GM19395 (cell line): ENCODE measurements at regions not wholly inside any gene's neighbourhood (a gene's known extent, or its start where the extent isn't known, plus 50 kb on each side); places are given as distances from the start of the nearest gene placed in this dataset.
A peak's percentile ranks its signal among the peaks of the same experiment; 100 is the strongest.
"Not testable (repeated sequence)": the region's sequence is repeated elsewhere in the genome, so short reads cannot be mapped to it uniquely, and the experiment has no call there.

ENCODE experiments used
- ATAC-seq: cut with Tn5 transposase; IDR thresholded peaks from one replicate; pipeline ENCODE4 v1.9.1; 2021; ENCODE audit warnings: mild to moderate bottlenecking, moderate library complexity; ENCODE audit not compliant: unreplicated experiment

GRCh38 chr4:100042235-100042634 is 92.2 kb upstream of the H2AZ1 start:
- ATAC-seq: no peak

DNA sequence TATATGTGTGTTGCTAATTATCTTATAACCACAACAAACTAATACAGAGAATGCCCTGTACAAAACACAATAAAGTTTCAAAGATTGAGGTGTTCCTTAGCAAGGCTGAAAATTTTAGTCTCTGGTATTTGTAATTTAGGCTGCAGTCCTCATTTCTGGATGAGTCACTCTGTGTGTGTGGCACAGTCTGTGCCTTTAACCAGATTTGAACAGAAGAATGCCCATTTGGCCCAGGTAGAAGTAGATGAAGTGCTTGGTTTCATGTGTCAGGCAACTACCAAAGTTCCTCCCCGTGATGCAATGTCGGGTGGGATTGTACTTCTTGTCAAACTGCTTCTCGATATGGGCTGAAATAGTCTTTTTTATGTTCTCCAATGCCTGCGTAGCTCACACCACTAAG is 91.6 kb upstream of the H2AZ1 start:
- no peak for ATAC-seq

GRCh38 chr4:100034023-100034664 is 84.1 kb upstream of the H2AZ1 start:
- ATAC-seq: no peak

- no peak for ATAC-seq
These were observed 76.0 kb upstream of the H2AZ1 start for GRCh38 chr4:100026066-100026465.

- no peak for ATAC-seq
These were observed 73.7 kb upstream of the H2AZ1 start for GRCh38 chr4:100023800-100024199.

GRCh38 chr4:100022792-100023222 is 72.7 kb upstream of the H2AZ1 start:
- ATAC-seq: no peak

DNA sequence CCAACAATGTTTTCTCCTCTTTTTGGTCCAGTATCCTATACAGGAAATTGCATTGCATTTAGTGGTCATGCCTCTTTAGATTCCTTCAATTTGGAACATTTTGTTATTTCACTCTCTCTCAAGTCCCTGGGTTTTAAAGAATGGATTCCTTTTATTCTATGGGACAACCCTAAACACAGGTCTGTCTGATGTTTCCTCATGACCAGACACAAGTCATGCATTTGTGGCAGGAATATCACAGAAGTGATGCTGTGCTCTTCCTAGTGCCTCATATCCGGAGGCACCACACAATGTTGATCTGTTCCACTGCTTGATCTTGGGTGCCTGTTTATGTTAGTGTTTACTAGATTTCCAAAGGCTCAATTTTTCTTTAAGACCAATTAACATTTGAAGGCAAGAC is 69.7 kb upstream of the H2AZ1 start:
- no peak for ATAC-seq

DNA sequence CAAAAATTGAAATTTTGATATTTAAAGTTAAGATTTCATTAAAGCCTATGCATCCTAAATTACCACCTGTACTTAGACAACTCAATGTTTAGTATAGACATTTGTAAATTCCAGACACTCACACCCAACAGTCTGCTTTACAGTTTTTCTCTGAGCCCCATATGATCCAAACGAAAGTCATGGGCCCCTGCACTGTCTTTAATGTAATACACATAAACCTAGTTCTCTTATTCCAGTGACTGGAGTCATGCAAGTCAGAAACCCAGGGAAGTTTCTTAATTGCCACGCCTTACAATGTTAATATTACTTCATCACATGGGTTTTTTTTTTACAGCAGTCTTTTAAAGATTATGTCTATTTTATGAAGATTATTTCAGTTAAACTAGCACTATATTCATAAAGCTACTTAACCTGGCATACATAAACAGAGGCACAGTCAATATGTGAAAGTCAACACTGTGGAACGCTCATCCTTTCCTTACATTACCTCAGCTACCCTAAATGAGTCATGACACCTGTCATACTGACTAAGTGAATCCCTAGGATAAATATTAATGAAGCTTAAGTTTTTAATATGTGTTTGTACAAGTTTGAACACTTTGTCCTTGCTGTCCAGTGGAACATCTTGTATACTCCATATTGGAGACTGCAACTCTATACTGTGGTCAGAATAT is 67.7 kb upstream of the H2AZ1 start:
- peak; percentile 84 for ATAC-seq

DNA sequence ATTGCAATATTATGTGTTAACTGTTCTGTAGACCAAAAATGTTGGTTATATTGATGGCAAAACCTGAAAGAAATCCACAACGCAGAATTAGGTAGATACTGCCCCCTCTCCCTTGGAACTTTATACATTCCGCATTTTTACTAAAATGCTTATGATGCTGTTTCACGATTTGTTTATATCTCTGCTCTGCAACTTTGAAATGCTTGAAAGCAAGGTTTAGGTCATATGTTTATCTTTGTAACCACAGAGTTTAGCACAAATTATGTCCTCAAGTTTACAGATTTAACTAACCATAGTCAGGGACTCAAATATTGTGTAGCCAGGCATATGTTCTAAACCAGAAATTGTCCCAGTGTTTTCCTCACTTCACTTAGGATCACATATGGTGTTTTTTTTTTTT is 66.1 kb upstream of the H2AZ1 start:
- ATAC-seq: no peak

DNA sequence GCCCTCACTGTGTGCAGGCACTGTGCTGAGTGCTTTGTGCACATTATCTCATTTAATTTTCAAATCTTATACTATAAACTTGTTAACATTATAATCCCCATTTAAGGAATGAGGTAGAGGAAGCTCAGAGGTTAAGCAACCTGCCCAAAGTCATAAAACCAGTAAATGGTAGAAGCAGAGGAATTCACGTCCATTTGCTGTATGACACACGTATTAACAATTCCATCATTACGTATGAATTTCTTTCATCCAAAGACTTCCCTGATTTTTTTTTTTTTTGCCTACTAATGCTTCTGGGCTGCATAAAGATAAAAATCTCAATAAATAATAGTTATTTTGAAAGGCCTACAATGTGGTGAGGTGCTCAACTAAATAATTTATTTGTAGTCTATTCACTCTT is 64.5 kb upstream of the H2AZ1 start:
- no peak for ATAC-seq

DNA sequence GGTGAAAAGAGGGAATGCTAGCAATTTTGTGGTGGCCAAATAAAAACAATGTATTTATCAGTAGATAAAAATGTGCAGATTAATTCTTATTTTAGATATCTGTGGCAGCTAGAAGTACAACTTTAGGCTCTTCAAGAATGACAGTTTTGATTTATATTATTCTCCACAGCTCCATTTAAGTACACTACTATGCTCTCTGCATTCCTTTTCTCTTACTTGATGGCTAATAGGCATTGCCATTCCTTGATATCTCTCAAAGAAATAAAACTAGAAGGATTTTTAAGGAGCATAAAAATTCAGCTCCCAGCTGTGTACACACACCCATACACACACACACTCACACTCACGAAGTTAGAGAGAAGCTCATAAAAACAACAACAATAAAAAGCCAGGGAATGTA is 59.4 kb upstream of the H2AZ1 start:
- no peak for ATAC-seq

DNA sequence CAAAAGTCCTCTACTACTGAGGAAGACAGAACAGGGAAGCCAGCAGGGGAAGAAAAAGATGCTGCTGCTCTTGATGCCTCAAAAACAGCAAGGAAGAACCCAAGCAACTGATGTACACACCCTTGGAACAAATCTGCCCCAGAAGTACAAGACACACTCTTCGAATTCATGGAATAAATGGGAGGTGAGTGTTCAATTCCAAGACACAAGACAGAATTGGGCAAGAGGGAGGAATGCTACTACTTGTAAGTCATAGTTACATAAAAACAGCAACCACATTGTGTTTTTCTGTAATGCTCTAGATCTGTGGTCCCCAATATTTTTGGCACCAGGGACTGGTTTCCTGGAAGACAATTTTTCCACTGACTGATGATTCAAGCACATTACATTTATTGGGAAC is 58.0 kb upstream of the H2AZ1 start:
- no peak for ATAC-seq

DNA sequence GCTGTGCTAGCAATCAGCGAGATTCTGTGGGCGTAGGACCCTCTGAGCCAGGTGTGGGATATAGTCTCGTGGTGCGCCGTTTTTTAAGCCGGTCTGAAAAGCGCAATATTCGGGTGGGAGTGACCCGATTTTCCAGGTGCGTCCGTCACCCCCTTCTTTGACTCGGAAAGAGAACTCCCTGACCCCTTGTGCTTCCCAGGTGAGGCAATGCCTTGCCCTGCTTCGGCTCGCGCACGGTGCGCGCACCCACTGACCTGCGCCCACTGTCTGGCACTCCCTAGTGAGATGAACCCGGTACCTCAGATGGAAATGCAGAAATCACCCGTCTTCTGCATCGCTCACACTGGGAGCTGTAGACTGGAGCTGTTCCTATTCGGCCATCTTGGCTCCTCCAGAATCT is 56.1 kb upstream of the H2AZ1 start:
- not testable (repeated sequence) for ATAC-seq
